Activated CD8-positive, alpha-beta T cell treated with anti-CD3 and anti-CD28 coated beads for 36 hours (primary cell): ENCODE measurements at regions not wholly inside any gene's neighbourhood (a gene's known extent, or its start where the extent isn't known, plus 50 kb on each side); places are given as distances from the start of the nearest gene placed in this dataset.

ENCODE experiments used
- ATAC-seq: fragments of 200-7000 bp; cut with Tn5 transposase; one replicate; pipeline ENCODE4 v1.10.0; 2021; ENCODE audit warnings: mild to moderate bottlenecking, moderate library complexity
- CTCF ChIA-PET: fragments of 350-600 bp; sonication (Branson Sonifier 250); formaldehyde crosslinking; loops from one replicate; lab custom pipeline; 2021; ENCODE audit warnings: antibody characterized with exemption; lab: Charles Lee
- POLR2A ChIA-PET: fragments of 350-600 bp; sonication (Branson Sonifier 250); formaldehyde crosslinking; loops from one replicate; lab custom pipeline; 2021; ENCODE audit warnings: antibody characterized with exemption; lab: Charles Lee
- DNase-seq: peaks from one replicate; pipeline ENCODE4 v3.0.0-alpha.2; 2020
- H3K27ac Mint-ChIP-seq: one replicate; pipeline ENCODE4 v1.8.0; 2021; ENCODE audit warnings: mild to moderate bottlenecking, mixed read lengths
- H3K27me3 Mint-ChIP-seq: one replicate; pipeline ENCODE4 v1.8.0; 2021; ENCODE audit warnings: mixed read lengths
- H3K36me3 Mint-ChIP-seq: one replicate; pipeline ENCODE4 v1.8.0; 2021; ENCODE audit warnings: low read depth, mixed read lengths
- H3K4me1 Mint-ChIP-seq: one replicate; pipeline ENCODE4 v1.8.0; 2021; ENCODE audit warnings: low read depth, mixed read lengths
- H3K4me3 Mint-ChIP-seq: one replicate; pipeline ENCODE4 v1.8.0; 2021; ENCODE audit warnings: mild to moderate bottlenecking, moderate library complexity, mixed read lengths
- H3K9me3 Mint-ChIP-seq: one replicate; pipeline ENCODE4 v1.8.0; 2021; ENCODE audit warnings: mixed read lengths
- intact Hi-C: fragments of 100-400 bp; cut with micrococcal nuclease; formaldehyde crosslinking; loops from one replicate; pipeline ENCODE4 v1.10.0; 2022
- TF ChIP-seq, protein P1 (sequence below): fragments of 200-600 bp; IDR thresholded peaks from one replicate; pipeline ENCODE4 v1.8.0; 2022; ENCODE audit warnings: antibody characterized with exemption, mild to moderate bottlenecking

DNA sequence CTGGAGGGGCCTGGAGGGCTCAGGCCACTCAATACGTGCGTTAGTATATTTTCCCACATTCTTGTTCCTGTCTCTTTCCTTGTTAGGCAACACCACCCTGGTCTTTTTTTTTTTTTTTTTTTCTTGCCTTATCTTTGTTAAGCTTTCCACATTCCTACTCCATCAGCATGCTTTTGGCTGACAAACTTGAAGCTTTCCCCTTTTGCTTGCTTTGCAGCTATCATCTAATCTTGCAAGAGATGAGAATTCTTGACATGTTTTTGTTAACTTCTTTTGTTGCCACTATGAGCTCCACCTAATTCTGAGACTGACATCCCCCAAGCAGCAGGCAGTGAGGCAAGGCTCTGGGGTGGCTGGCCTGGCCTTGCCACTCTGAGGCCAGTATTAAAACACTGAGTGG, 52.5 kb upstream of the NRP1 start:
- TF ChIP-seq, protein P1, sequence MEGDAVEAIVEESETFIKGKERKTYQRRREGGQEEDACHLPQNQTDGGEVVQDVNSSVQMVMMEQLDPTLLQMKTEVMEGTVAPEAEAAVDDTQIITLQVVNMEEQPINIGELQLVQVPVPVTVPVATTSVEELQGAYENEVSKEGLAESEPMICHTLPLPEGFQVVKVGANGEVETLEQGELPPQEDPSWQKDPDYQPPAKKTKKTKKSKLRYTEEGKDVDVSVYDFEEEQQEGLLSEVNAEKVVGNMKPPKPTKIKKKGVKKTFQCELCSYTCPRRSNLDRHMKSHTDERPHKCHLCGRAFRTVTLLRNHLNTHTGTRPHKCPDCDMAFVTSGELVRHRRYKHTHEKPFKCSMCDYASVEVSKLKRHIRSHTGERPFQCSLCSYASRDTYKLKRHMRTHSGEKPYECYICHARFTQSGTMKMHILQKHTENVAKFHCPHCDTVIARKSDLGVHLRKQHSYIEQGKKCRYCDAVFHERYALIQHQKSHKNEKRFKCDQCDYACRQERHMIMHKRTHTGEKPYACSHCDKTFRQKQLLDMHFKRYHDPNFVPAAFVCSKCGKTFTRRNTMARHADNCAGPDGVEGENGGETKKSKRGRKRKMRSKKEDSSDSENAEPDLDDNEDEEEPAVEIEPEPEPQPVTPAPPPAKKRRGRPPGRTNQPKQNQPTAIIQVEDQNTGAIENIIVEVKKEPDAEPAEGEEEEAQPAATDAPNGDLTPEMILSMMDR, result no peak
- intact Hi-C loops, result no loop called here
- CTCF ChIA-PET, result no interaction called here
- POLR2A ChIA-PET, result no interaction called here
- Mint-ChIP-seq H3K27ac (no peak overlapping the region), H3K36me3 (no peaks in the 10 kb centered on the region), H3K9me3 (no peaks in the 10 kb centered on the region), H3K27me3 (peaks cover 8% of the 10 kb centered on the region), H3K4me1 (no peaks in the 10 kb centered on the region), H3K4me3 (no peak overlapping the region)
- DNase-seq, result no peak
- ATAC-seq, result no peak

DNA sequence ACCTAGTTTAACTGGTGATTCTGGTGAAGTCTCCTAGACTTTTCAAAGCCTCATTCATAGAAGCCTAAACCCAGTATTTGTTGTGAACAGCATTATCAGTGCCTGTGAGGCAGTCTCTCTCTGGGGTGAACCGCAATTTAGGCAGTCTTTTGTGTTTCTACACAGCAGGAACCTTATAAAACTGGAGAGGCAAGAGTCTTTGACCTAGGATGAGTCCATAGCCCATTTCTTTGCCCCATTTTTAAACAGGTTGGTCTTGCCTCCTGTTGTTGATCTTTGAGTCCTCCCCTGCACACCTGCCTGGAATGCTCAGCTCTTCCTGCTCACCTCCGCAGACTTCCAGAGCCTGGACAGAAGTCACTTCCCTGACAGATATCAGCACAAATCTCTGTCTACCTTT, 51.2 kb upstream of the NRP1 start:
- H3K9me3 Mint-ChIP-seq, result no peaks in the 10 kb centered on the region
- no peak overlapping the region for H3K4me3 Mint-ChIP-seq
- H3K27ac Mint-ChIP-seq, result no peak overlapping the region
- CTCF ChIA-PET, result interaction anchor here (0.6 kb wide), 1 partner anchor 10 kb away, joined by 3 read pairs; no protein-coding TSS in a partner anchor
- no peak for DNase-seq
- intact Hi-C loops, result no loop called here
- peaks cover 9% of the 10 kb centered on the region for H3K27me3 Mint-ChIP-seq
- POLR2A ChIA-PET, result no interaction called here
- no peak for ATAC-seq
- TF ChIP-seq, protein P1, result no peak
- H3K36me3 Mint-ChIP-seq, result no peaks in the 10 kb centered on the region
- no peaks in the 10 kb centered on the region for H3K4me1 Mint-ChIP-seq

GRCh38 chr10:33385015-33385414, 50.5 kb upstream of the NRP1 start:
- ChIA-PET CTCF (interaction anchor here (0.6 kb wide), 1 partner anchor 71 kb away, joined by 3 read pairs; no protein-coding TSS in a partner anchor), POLR2A (interaction anchor here (0.5 kb wide), 1 partner anchor 1279 kb away, joined by 5 read pairs; no protein-coding TSS in a partner anchor)
- H3K27me3 Mint-ChIP-seq, result peaks cover 10% of the 10 kb centered on the region
- DNase-seq (no peak), ATAC-seq (no peak)
- H3K27ac Mint-ChIP-seq, result no peak overlapping the region
- intact Hi-C loops, result no loop called here
- no peaks in the 10 kb centered on the region for H3K4me1 Mint-ChIP-seq
- TF ChIP-seq, protein P1, result no peak
- H3K36me3 Mint-ChIP-seq, result no peaks in the 10 kb centered on the region
- no peaks in the 10 kb centered on the region for H3K9me3 Mint-ChIP-seq
- no peak overlapping the region for H3K4me3 Mint-ChIP-seq
